Trophoblast cell (in vitro differentiated cells and primary cell): ENCODE measurements at regions not wholly inside any gene's neighbourhood (a gene's known extent, or its start where the extent isn't known, plus 50 kb on each side); places are given as distances from the start of the nearest gene placed in this dataset.

Experiments used
- DNase-seq, 2 donors: peaks; one replicate each; pipeline ENCODE4 v3.0.0-alpha.2; 2016
- H2AFZ ChIP-seq: 2 replicates; pipeline ENCODE4 v1.6.1; 2013; ENCODE audit warnings: low read length, moderate library complexity, mild to moderate bottlenecking; ENCODE audit not compliant: insufficient read depth, poor library complexity
- H2AK5ac ChIP-seq: 2 replicates; pipeline ENCODE4 v1.6.1; 2013; ENCODE audit warnings: mild to moderate bottlenecking, low read length
- H2BK120ac ChIP-seq: 2 replicates; pipeline ENCODE4 v1.6.1; 2013; ENCODE audit warnings: low read length, mild to moderate bottlenecking, moderate library complexity; ENCODE audit not compliant: insufficient read depth, poor library complexity
- H2BK12ac ChIP-seq: 2 replicates; pipeline ENCODE4 v1.6.1; 2013; ENCODE audit warnings: mild to moderate bottlenecking, low read length, moderate library complexity
- H2BK5ac ChIP-seq: 2 replicates; pipeline ENCODE4 v1.6.1; 2013; ENCODE audit warnings: low read length, low read depth, moderate library complexity, mild to moderate bottlenecking; ENCODE audit not compliant: poor library complexity
- H3K14ac ChIP-seq: 2 replicates; pipeline ENCODE4 v1.6.1; 2013; ENCODE audit warnings: mild to moderate bottlenecking, low read length
- H3K18ac ChIP-seq: 2 replicates; pipeline ENCODE4 v1.6.1; 2013; ENCODE audit warnings: mild to moderate bottlenecking, low read length
- H3K23ac ChIP-seq: 2 replicates; pipeline ENCODE4 v1.6.1; 2013; ENCODE audit warnings: low read length
- H3K27ac ChIP-seq: 2 replicates; pipeline ENCODE4 v1.5.1; 2013; ENCODE audit warnings: low read depth, mild to moderate bottlenecking, inconsistent platforms, low read length, moderate library complexity
- H3K27me3 ChIP-seq: 2 replicates; pipeline ENCODE4 v1.6.1; 2013; ENCODE audit warnings: inconsistent platforms, mild to moderate bottlenecking, low read length, moderate library complexity; ENCODE audit not compliant: insufficient read depth
- H3K36me3 ChIP-seq, 2 experiments: 1 replicate in 1 of 2; 2 replicates in 1 of 2; pipeline ENCODE4 v1.6.1; 2013; ENCODE audit warnings: low read length in 2 of 2, mild to moderate bottlenecking in 2 of 2, moderate library complexity in 1 of 2; ENCODE audit not compliant: insufficient read depth in 2 of 2, control insufficient read depth in 1 of 2
- H3K4ac ChIP-seq: 2 replicates; pipeline ENCODE4 v1.6.1; 2013; ENCODE audit warnings: low read depth, mild to moderate bottlenecking, low read length, moderate library complexity
- H3K4me1 ChIP-seq, 2 experiments: 1 replicate in 1 of 2; 2 replicates in 1 of 2; pipeline ENCODE4 v1.6.1; 2013; ENCODE audit warnings: low read length in 2 of 2, mild to moderate bottlenecking in 2 of 2, moderate library complexity in 1 of 2; ENCODE audit not compliant: insufficient read depth in 2 of 2, control insufficient read depth in 1 of 2
- H3K4me2 ChIP-seq: 2 replicates; pipeline ENCODE4 v1.6.1; 2013; ENCODE audit warnings: inconsistent platforms, mild to moderate bottlenecking, low read length, moderate library complexity
- H3K4me3 ChIP-seq: 2 replicates; pipeline ENCODE4 v1.5.1; 2013; ENCODE audit warnings: mild to moderate bottlenecking, low read depth, low read length, inconsistent platforms
- H3K79me1 ChIP-seq: one replicate; pipeline ENCODE4 v1.6.1; 2013; ENCODE audit warnings: low read length
- H3K79me2 ChIP-seq: 2 replicates; pipeline ENCODE4 v1.6.1; 2013; ENCODE audit warnings: low read length, mild to moderate bottlenecking; ENCODE audit not compliant: control insufficient read depth, insufficient read depth, poor library complexity
- H3K9ac ChIP-seq: 2 replicates; pipeline ENCODE4 v1.6.1; 2013; ENCODE audit warnings: mild to moderate bottlenecking, low read length
- H3K9me3 ChIP-seq: 2 replicates; pipeline ENCODE4 v1.6.1; 2013; ENCODE audit warnings: low read depth, mild to moderate bottlenecking, control low read depth, inconsistent platforms, low read length; ENCODE audit not compliant: insufficient read depth
- H4K12ac ChIP-seq: 2 replicates; pipeline ENCODE4 v1.6.1; 2013; ENCODE audit warnings: low read depth, mild to moderate bottlenecking, low read length, moderate library complexity
- H4K8ac ChIP-seq: 2 replicates; pipeline ENCODE4 v1.6.1; 2013; ENCODE audit warnings: low read depth, mild to moderate bottlenecking, low read length, moderate library complexity
- H4K91ac ChIP-seq: one replicate; pipeline ENCODE4 v1.6.1; 2013; ENCODE audit warnings: low read depth, mild to moderate bottlenecking, low read length, moderate library complexity
- WGBS: extraction: QIAGEN DNeasy Blood & Tissue Kit; methylation state at CpG from one replicate; pipeline ENCODE4 v1.1.7; 2013; ENCODE audit warnings: missing lambda C conversion rate; ENCODE audit not compliant: insufficient read length, insufficient coverage; ENCODE audit errors: extremely low coverage; 5-methylcytosine and 5-hydroxymethylcytosine counted together

GRCh38 chr2:12066116-12066515 is 319.7 kb downstream of the LPIN1 start:
- Histone ChIP-seq H3K23ac (no peak overlapping the region), H3K4me3 (no peak overlapping the region), H3K14ac (no peak overlapping the region), H3K18ac (no peak overlapping the region), H3K36me3 (no peaks in the 10 kb centered on the region), H3K79me1 (no peaks in the 10 kb centered on the region), H4K91ac (no peak overlapping the region), H3K27me3 (no peaks in the 10 kb centered on the region), H2AK5ac (no peak overlapping the region), H4K12ac (no peak overlapping the region), H4K8ac (no peak overlapping the region), H3K9ac (no peak overlapping the region), H3K4me2 (no peak overlapping the region), H2BK5ac (no peak overlapping the region), H3K4ac (no peak overlapping the region), H3K4me1 (no peaks in the 10 kb centered on the region), H2BK120ac (no peak overlapping the region), H3K9me3 (peaks cover 2% of the 10 kb centered on the region), H2AFZ (no peak overlapping the region), H2BK12ac (no peak overlapping the region), H3K79me2 (no peaks in the 10 kb centered on the region), H3K27ac (no peak overlapping the region)
- WGBS: no CpG with 5 or more reads among the region's 1 CpG
- no peak for DNase-seq

GRCh38 chr2:12066986-12067385 is 320.6 kb downstream of the LPIN1 start:
- no peak overlapping the region for H3K4me3 ChIP-seq
- no peak overlapping the region for H3K27ac ChIP-seq
- H4K12ac ChIP-seq: no peak overlapping the region
- H2BK5ac ChIP-seq: no peak overlapping the region
- H2BK120ac ChIP-seq: no peak overlapping the region
- no peaks in the 10 kb centered on the region for H3K4me1 ChIP-seq
- no peak overlapping the region for H4K8ac ChIP-seq
- H3K79me2 ChIP-seq: no peaks in the 10 kb centered on the region
- no CpG with 5 or more reads among the region's 1 CpG for WGBS
- H3K79me1 ChIP-seq: no peaks in the 10 kb centered on the region
- no peak overlapping the region for H2AFZ ChIP-seq
- H3K4me2 ChIP-seq: no peak overlapping the region
- no peak overlapping the region for H2AK5ac ChIP-seq
- no peak overlapping the region for H3K23ac ChIP-seq
- H3K9me3 ChIP-seq: peaks cover 2% of the 10 kb centered on the region
- H3K4ac ChIP-seq: no peak overlapping the region
- H3K27me3 ChIP-seq: no peaks in the 10 kb centered on the region
- DNase-seq: no peak
- no peak overlapping the region for H3K14ac ChIP-seq
- no peak overlapping the region for H4K91ac ChIP-seq
- H3K36me3 ChIP-seq: no peaks in the 10 kb centered on the region
- H3K9ac ChIP-seq: no peak overlapping the region
- no peak overlapping the region for H2BK12ac ChIP-seq
- no peak overlapping the region for H3K18ac ChIP-seq

- H3K36me3 ChIP-seq: no peaks in the 10 kb centered on the region
Measured at GRCh38 chr2:12068796-12069538, 322.5 kb downstream of the LPIN1 start.

GRCh38 chr2:12070153-12070552 is 323.7 kb downstream of the LPIN1 start:
- no peak overlapping the region for H3K4me2 ChIP-seq
- H2BK120ac ChIP-seq: no peak overlapping the region
- peaks cover 0 to 2% of the 10 kb centered on the region in 2 experiments for H3K4me1 ChIP-seq
- no peaks in the 10 kb centered on the region for H3K79me1 ChIP-seq
- H3K27ac ChIP-seq: no peak overlapping the region
- no peaks in the 10 kb centered on the region for H3K36me3 ChIP-seq
- H3K23ac ChIP-seq: no peak overlapping the region
- no peak overlapping the region for H2AFZ ChIP-seq
- no peak overlapping the region for H2BK12ac ChIP-seq
- H4K8ac ChIP-seq: no peak overlapping the region
- H3K14ac ChIP-seq: no peak overlapping the region
- no CpG with 5 or more reads among the region's 2 CpGs for WGBS
- H3K4ac ChIP-seq: no peak overlapping the region
- H3K79me2 ChIP-seq: no peaks in the 10 kb centered on the region
- H2BK5ac ChIP-seq: no peak overlapping the region
- H3K27me3 ChIP-seq: no peaks in the 10 kb centered on the region
- H3K4me3 ChIP-seq: no peak overlapping the region
- no peak overlapping the region for H3K9ac ChIP-seq
- no peaks in the 10 kb centered on the region for H3K9me3 ChIP-seq
- no peak for DNase-seq
- no peak overlapping the region for H2AK5ac ChIP-seq
- no peak overlapping the region for H4K12ac ChIP-seq
- H3K18ac ChIP-seq: no peak overlapping the region
- H4K91ac ChIP-seq: no peak overlapping the region

More at GRCh38 chr2:12068796-12069538, 322.5 kb downstream of the LPIN1 start:
- no peaks in the 10 kb centered on the region for H3K9me3 ChIP-seq
- H4K91ac ChIP-seq: no peak overlapping the region
- H2BK120ac ChIP-seq: no peak overlapping the region
- H3K27me3 ChIP-seq: no peaks in the 10 kb centered on the region
- H2BK12ac ChIP-seq: no peak overlapping the region
- no peak overlapping the region for H3K4me3 ChIP-seq
- H3K9ac ChIP-seq: no peak overlapping the region
- H3K4ac ChIP-seq: no peak overlapping the region
- no peak overlapping the region for H3K27ac ChIP-seq
- no peak overlapping the region for H2BK5ac ChIP-seq
- H3K18ac ChIP-seq: no peak overlapping the region
- WGBS: no CpG with 5 or more reads among the region's 6 CpGs
- H4K12ac ChIP-seq: no peak overlapping the region
- no peaks in the 10 kb centered on the region for H3K4me1 ChIP-seq
- H3K79me2 ChIP-seq: no peaks in the 10 kb centered on the region
- H3K79me1 ChIP-seq: no peaks in the 10 kb centered on the region
- H2AK5ac ChIP-seq: no peak overlapping the region
- no peak for DNase-seq
- H3K14ac ChIP-seq: no peak overlapping the region
- H4K8ac ChIP-seq: no peak overlapping the region
- no peak overlapping the region for H3K4me2 ChIP-seq
- no peak overlapping the region for H2AFZ ChIP-seq
- H3K23ac ChIP-seq: no peak overlapping the region
